ENCODE measurements at regions not wholly inside any gene's neighbourhood (a gene's known extent, or its start where the extent isn't known, plus 50 kb on each side); places are given as distances from the start of the nearest gene placed in this dataset.
"Not testable (repeated sequence)": the region's sequence is repeated elsewhere in the genome, so short reads cannot be mapped to it uniquely, and the experiment has no call there.

DNA sequence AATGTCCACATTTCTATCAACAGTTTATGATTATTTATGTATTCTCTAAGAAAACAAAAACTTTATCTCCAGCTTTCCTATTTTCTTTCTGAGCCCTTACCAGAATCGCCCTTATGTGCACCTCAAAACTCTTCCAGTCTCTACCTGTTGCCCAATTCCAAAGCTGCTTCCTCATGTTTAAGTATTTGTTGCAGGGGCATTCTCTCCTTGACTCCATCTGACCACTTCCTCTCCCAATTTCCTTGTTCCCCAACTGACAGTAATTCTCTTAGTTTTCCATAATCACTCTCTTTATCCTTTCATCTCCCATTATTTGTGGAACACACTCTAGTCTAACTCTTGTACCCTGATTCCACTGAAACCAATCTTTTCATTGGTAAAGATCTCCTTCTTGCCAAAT, 105.4 kb upstream of the RBBP8 start:
- H2AFZ ChIP-seq (replicated peaks): no peak overlapping the region
- H3K4me1 ChIP-seq: peaks cover 5% of the 10 kb centered on the region
- H3K4me3 ChIP-seq: no peak overlapping the region
- H3K9me3 Mint-ChIP-seq: no peaks in the 10 kb centered on the region
- H3K79me2 ChIP-seq (ENCODE audit: low read depth): no peaks in the 10 kb centered on the region
- TF ChIP-seq, protein P1, sequence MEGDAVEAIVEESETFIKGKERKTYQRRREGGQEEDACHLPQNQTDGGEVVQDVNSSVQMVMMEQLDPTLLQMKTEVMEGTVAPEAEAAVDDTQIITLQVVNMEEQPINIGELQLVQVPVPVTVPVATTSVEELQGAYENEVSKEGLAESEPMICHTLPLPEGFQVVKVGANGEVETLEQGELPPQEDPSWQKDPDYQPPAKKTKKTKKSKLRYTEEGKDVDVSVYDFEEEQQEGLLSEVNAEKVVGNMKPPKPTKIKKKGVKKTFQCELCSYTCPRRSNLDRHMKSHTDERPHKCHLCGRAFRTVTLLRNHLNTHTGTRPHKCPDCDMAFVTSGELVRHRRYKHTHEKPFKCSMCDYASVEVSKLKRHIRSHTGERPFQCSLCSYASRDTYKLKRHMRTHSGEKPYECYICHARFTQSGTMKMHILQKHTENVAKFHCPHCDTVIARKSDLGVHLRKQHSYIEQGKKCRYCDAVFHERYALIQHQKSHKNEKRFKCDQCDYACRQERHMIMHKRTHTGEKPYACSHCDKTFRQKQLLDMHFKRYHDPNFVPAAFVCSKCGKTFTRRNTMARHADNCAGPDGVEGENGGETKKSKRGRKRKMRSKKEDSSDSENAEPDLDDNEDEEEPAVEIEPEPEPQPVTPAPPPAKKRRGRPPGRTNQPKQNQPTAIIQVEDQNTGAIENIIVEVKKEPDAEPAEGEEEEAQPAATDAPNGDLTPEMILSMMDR (IDR thresholded peaks at IDR 0.05): no peak
- TF ChIP-seq EZH2phosphoT487 (IDR thresholded peaks at IDR 0.05) (no peak), EZH2 (IDR thresholded peaks at IDR 0.05) (no peak)
- H3K36me3 Mint-ChIP-seq: no peaks in the 10 kb centered on the region
- no peaks in the 10 kb centered on the region for H3K27me3 ChIP-seq
- H3K9me3 ChIP-seq (ENCODE audit: low read depth): no peaks in the 10 kb centered on the region
- H3K4me2 ChIP-seq: no peak overlapping the region
- no peak overlapping the region for H3K4me3 Mint-ChIP-seq
- peaks cover 18% of the 10 kb centered on the region for H3K4me1 Mint-ChIP-seq
- H3K27ac ChIP-seq: no peak overlapping the region
- H3K36me3 ChIP-seq: no peaks in the 10 kb centered on the region
- peaks cover 1% of the 10 kb centered on the region for H3F3A ChIP-seq (ENCODE audit: low read depth)
- no peak for DNase-seq (ENCODE audit: low spot score)
- H3K27ac Mint-ChIP-seq: no peak overlapping the region
- no peaks in the 10 kb centered on the region for H3K27me3 Mint-ChIP-seq (ENCODE audit: insufficient read depth, low read depth)
- H3K9ac ChIP-seq: no peak overlapping the region
- H4K20me1 ChIP-seq (ENCODE audit: low read depth): no peaks in the 10 kb centered on the region

DNA sequence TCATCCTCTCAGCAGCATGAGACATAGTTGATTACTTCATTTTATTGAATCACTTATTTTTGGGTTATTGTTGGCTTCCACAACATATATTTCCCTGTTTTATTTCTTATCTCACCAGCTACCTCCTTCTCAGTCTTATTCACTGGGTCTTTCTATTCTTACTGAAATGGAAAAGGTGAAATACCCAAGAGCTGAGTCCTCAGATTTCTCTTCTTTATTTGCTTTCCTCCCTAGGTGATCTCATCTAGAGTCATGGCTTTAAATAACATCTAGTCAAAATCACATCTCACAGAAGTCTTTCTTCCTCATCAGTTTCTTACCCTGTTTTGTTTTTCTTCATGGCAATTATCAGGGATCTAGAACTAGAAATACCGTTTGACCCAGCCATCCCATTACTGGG, 105.0 kb upstream of the RBBP8 start:
- Histone ChIP-seq H2AFZ (replicated peaks) (no peak overlapping the region), H3K79me2 (ENCODE audit: low read depth) (no peaks in the 10 kb centered on the region), H3K4me1 (peaks cover 1% of the 10 kb centered on the region), H4K20me1 (ENCODE audit: low read depth) (no peaks in the 10 kb centered on the region), H3K9ac (no peak overlapping the region), H3K4me3 (no peak overlapping the region), H3K36me3 (no peaks in the 10 kb centered on the region), H3F3A (ENCODE audit: low read depth) (no peaks in the 10 kb centered on the region), H3K27ac (no peak overlapping the region), H3K27me3 (no peaks in the 10 kb centered on the region), H3K9me3 (ENCODE audit: low read depth) (no peaks in the 10 kb centered on the region), H3K4me2 (no peak overlapping the region)
- no peaks in the 10 kb centered on the region for H3K36me3 Mint-ChIP-seq
- DNase-seq (ENCODE audit: low spot score): no peak
- peaks cover 18% of the 10 kb centered on the region for H3K4me1 Mint-ChIP-seq
- TF ChIP-seq, protein P1 (IDR thresholded peaks at IDR 0.05): no peak
- no peak for TF ChIP-seq EZH2 (IDR thresholded peaks at IDR 0.05)
- no peak for TF ChIP-seq EZH2phosphoT487 (IDR thresholded peaks at IDR 0.05)
- H3K4me3 Mint-ChIP-seq: no peak overlapping the region
- no peak overlapping the region for H3K27ac Mint-ChIP-seq
- no peaks in the 10 kb centered on the region for H3K9me3 Mint-ChIP-seq
- H3K27me3 Mint-ChIP-seq (ENCODE audit: insufficient read depth, low read depth): no peaks in the 10 kb centered on the region

DNA sequence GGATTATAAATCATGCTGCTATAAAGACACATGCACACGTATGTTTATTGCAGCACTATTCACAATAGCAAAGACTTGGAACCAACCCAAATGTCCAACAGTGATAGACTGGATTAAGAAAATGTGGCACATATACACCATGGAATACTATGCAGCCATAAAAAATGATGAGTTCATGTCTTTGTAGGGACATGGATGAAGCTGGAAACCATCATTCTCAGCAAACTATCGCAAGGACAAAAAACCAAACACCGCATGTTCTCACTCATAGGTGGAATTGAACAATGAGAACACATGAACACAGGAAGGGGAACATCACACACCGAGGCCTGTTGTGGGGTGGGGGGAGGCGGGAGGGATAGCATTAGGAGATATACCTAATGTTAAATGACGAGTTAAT, 104.5 kb upstream of the RBBP8 start:
- peaks cover 17% of the 10 kb centered on the region for H3K4me1 Mint-ChIP-seq
- H3K36me3 ChIP-seq; H3K9me3 Mint-ChIP-seq; H3K27ac ChIP-seq; H3K4me2 ChIP-seq; H3K36me3 Mint-ChIP-seq; H3K4me3 Mint-ChIP-seq; H3K27ac Mint-ChIP-seq; H3K79me2 ChIP-seq (ENCODE audit: low read depth); H3K9me3 ChIP-seq (ENCODE audit: low read depth); H2AFZ ChIP-seq (replicated peaks); H3K4me3 ChIP-seq; H3K4me1 ChIP-seq; H3K27me3 Mint-ChIP-seq (ENCODE audit: insufficient read depth, low read depth); H3K9ac ChIP-seq; DNase-seq (ENCODE audit: low spot score); H3K27me3 ChIP-seq; H3F3A ChIP-seq (ENCODE audit: low read depth); H4K20me1 ChIP-seq (ENCODE audit: low read depth): not testable (repeated sequence)

DNA sequence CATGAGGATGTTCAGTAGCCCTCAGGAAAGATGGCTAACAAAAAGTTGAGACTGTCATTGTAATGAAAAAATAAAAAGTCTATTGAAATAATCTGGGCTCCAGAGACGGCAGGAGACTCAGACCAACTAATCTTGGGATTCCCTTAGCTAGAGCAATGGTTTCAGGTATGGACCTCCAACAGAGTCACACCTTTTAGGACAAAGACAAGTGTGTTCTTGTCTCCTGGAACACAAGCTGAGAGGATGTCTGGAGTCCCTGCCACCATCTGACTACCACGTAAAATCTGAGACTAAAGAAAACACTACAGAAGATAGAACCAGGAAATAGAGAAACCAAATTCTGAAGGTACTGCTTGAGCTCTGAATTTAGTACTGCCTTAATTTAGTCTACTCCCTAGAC, 103.3 kb upstream of the RBBP8 start:
- no peak for DNase-seq (ENCODE audit: low spot score)
- H3K4me3 ChIP-seq: no peak overlapping the region
- no peak overlapping the region for H3K27ac Mint-ChIP-seq
- no peaks in the 10 kb centered on the region for H3K79me2 ChIP-seq (ENCODE audit: low read depth)
- H2AFZ ChIP-seq (replicated peaks): no peak overlapping the region
- no peaks in the 10 kb centered on the region for H3K27me3 Mint-ChIP-seq (ENCODE audit: insufficient read depth, low read depth)
- TF ChIP-seq EZH2phosphoT487 (IDR thresholded peaks at IDR 0.05) (no peak), EZH2 (IDR thresholded peaks at IDR 0.05) (no peak)
- TF ChIP-seq, protein P1 (IDR thresholded peaks at IDR 0.05): no peak
- no peaks in the 10 kb centered on the region for H3K27me3 ChIP-seq
- H3K36me3 Mint-ChIP-seq: no peaks in the 10 kb centered on the region
- H3K4me1 Mint-ChIP-seq: peaks cover 8% of the 10 kb centered on the region
- no peaks in the 10 kb centered on the region for H4K20me1 ChIP-seq (ENCODE audit: low read depth)
- H3K9me3 ChIP-seq (ENCODE audit: low read depth): no peaks in the 10 kb centered on the region
- no peaks in the 10 kb centered on the region for H3K36me3 ChIP-seq
- no peak overlapping the region for H3K27ac ChIP-seq
- H3K4me1 ChIP-seq: no peaks in the 10 kb centered on the region
- no peak overlapping the region for H3K4me3 Mint-ChIP-seq
- H3K9me3 Mint-ChIP-seq: no peaks in the 10 kb centered on the region
- no peak overlapping the region for H3K9ac ChIP-seq
- H3K4me2 ChIP-seq: no peak overlapping the region
- H3F3A ChIP-seq (ENCODE audit: low read depth): no peaks in the 10 kb centered on the region
